ENCODE measurements at regions not wholly inside any gene's neighbourhood (a gene's known extent, or its start where the extent isn't known, plus 50 kb on each side); places are given as distances from the start of the nearest gene placed in this dataset.

DNA sequence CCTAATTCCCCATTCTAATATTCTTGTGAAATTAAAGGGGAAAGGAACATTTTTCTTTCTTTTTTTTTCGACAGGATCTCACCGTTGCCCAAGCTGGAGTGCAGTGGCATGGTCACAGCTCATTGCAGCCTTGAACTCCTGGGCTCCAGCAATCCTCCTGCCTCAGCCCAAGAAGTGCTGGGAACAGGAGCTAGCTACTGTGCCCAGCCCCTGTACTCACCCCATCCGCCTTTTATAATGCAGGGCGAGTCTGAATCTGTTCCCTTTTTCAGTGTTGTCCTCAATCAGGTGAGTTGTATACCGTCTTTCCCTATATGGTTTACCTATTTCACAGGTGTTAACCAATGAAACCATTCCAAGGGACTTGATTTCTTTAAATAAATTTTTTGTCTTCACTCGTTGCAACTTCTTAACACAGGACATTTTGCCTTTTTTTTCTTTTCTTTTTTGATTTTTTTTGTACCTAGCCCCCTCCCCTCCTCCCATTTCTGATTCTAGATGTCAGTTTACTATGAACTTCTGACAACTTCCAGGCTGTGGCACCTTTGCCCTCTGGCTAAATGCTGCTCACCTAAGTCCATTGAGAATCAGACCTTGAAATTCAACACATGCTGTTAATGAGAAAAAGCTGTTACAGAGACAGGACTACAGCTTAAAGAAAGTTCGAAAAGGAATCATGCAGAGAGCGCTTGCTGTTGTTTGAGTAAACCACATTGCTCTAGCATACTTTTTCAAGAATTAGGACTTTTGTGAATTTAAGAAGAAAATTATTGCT, 562.1 kb upstream of the KLF12 start:
- POLR2A ChIA-PET: no interaction called here
- no peaks in the 10 kb centered on the region for H3K36me3 Mint-ChIP-seq
- DNase-seq (no peak), ATAC-seq (ENCODE audit: low read depth) (no peak)
- no peak overlapping the region for H3K4me3 Mint-ChIP-seq
- H3K4me1 Mint-ChIP-seq: no peaks in the 10 kb centered on the region
- H3K9me3 Mint-ChIP-seq: no peaks in the 10 kb centered on the region
- H3K27ac Mint-ChIP-seq: no peak overlapping the region
- H3K27me3 Mint-ChIP-seq: peaks cover 11% of the 10 kb centered on the region

DNA sequence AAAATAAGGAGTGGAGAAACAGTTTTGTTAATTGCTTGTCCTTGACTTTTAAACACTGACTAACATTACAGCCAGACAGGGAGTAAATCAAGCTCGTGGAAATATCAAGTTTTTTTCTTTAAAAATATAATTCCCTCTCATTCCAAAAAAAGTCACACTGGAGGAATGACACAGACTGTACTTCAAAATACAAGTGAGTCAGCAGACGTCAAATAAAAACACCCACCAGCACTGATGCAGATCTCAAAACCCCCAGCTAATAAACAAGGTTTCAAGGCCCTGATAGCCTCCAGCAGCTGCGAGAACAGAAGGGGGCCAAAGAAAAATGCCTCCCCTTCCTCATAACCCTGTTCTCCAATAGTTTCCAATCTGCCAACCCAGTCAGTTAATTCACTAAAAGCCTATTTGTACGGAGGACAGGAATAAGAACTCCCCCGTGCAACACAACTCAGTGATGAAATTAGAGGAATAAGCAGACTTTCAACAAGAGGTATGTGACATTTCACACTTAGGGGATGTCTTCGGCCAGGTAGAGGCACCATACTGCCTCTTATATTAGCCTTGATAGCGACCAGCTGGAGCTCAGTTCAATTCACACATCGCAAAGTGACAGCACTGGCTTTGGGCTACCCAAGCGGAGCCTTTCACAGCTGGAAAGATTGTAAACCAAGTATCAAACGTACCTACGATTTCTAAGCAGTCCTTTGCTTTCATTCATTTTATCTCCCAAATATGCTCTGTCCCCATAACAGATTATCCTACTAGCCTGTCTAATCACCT, 561.0 kb upstream of the KLF12 start:
- Mint-ChIP-seq H3K4me3 (no peak overlapping the region), H3K27ac (no peak overlapping the region), H3K4me1 (no peaks in the 10 kb centered on the region), H3K27me3 (peaks cover 11% of the 10 kb centered on the region), H3K9me3 (no peaks in the 10 kb centered on the region), H3K36me3 (no peaks in the 10 kb centered on the region)
- no peak for ATAC-seq (ENCODE audit: low read depth)
- no peak for DNase-seq
- POLR2A ChIA-PET: no interaction called here

DNA sequence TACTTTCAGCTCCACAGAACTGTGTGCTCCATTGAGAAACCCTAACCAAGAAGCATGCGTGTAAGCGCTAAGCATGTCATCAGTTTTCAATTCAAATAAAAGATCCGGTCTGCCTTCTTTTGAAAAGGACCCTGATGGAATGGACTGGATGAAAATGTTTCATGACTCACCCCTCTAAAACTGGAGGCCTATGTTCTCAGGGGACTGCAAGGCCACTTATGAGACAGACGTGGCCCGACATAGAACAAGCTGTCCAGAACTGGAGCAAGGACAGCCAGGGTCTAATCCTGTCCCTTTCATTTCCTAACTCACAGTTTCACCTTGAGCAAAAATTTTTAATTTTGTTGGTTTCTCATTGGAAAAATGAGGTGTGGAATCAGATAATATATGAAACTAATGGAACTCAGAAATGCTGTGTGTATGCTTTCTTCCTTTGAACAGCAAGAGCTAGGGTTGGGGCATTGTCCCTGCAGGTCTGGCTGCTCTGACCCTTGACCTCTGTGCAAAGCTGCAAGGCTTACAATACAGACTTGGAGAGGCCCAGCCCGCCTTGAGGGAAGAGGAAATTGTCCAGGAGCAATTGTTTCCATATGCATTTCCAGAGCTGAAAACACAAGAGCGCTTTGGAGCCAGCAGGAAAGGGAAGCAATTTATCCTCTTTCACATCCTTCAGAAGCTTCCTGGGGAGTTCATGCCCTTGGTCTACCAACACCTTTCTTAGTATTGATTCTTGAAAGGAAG, 553.4 kb upstream of the KLF12 start:
- Mint-ChIP-seq H3K27ac (no peak overlapping the region), H3K9me3 (no peaks in the 10 kb centered on the region), H3K36me3 (no peaks in the 10 kb centered on the region), H3K4me3 (no peak overlapping the region), H3K4me1 (no peaks in the 10 kb centered on the region), H3K27me3 (no peaks in the 10 kb centered on the region)
- POLR2A ChIA-PET: no interaction called here
- no peak for DNase-seq
- ATAC-seq (ENCODE audit: low read depth): no peak

DNA sequence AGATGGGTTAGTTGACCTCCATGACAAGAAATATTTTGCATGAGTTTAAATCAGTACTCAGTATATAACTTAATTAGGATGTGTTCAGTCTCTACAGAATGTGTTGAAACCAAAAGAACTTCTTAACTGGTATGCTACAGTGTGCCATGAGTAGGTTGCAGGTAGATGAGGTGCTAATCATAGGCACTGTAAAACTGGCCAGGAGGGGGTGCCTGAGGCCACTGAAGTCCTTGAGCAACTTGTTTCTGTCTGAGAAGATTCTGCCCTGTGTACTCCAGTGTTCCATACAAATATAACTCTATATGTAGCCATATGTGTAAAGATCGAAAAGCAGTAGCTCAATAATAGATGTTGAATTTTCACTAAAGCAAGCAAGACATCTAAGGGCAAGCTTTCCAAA, 549.2 kb upstream of the KLF12 start:
- no peaks in the 10 kb centered on the region for H3K4me1 Mint-ChIP-seq
- POLR2A ChIA-PET: no interaction called here
- no peaks in the 10 kb centered on the region for H3K9me3 Mint-ChIP-seq
- no peaks in the 10 kb centered on the region for H3K36me3 Mint-ChIP-seq
- no peak overlapping the region for H3K27ac Mint-ChIP-seq
- no peak overlapping the region for H3K4me3 Mint-ChIP-seq
- no peak for ATAC-seq (ENCODE audit: low read depth)
- H3K27me3 Mint-ChIP-seq: peaks cover 5% of the 10 kb centered on the region
- DNase-seq: no peak

DNA sequence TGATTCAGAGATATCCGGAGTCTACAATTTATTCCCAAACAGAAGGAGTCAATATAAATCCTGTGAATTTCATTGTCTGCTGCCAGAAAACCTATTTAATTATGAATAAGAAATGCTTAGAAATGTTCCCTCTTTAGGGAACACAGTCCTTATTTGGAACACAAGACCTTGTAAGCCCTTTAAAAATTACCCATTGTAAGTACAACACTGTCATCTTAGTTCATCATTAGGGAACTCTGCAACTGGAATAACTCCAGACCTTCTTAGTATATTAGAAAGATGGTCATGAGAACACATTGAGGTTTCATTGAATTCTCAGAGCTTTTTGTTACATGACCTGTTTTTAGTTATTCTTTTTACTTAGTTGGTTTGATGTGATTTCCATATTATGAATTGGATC, 548.5 kb upstream of the KLF12 start:
- POLR2A ChIA-PET: no interaction called here
- Mint-ChIP-seq H3K36me3 (no peaks in the 10 kb centered on the region), H3K27me3 (peaks cover 5% of the 10 kb centered on the region), H3K27ac (no peak overlapping the region), H3K4me3 (no peak overlapping the region), H3K4me1 (no peaks in the 10 kb centered on the region), H3K9me3 (no peaks in the 10 kb centered on the region)
- ATAC-seq (ENCODE audit: low read depth) (no peak), DNase-seq (no peak)

DNA sequence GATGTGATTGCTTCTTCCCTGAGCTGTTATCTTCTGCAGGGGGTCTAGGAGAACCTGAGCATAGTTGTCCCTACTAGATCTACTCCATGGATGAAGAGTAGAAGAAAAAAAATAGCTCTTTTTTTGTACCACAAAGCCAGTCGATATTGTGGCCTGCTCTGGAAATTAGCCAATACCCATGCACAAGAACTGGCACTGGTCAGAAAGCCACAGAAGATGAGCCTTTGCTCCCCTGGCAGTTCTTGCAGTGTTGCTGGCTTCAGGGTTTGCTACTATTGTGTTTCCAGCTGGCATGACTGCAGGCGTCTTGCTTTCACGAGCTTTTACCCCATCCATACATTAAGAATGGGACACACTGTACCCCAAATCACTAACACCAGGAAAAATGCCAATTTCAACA, 547.7 kb upstream of the KLF12 start:
- Mint-ChIP-seq H3K9me3 (no peaks in the 10 kb centered on the region), H3K27me3 (peaks cover 8% of the 10 kb centered on the region), H3K36me3 (no peaks in the 10 kb centered on the region), H3K4me3 (no peak overlapping the region), H3K27ac (no peak overlapping the region), H3K4me1 (no peaks in the 10 kb centered on the region)
- ATAC-seq (ENCODE audit: low read depth) (no peak), DNase-seq (no peak)
- POLR2A ChIA-PET: no interaction called here

DNA sequence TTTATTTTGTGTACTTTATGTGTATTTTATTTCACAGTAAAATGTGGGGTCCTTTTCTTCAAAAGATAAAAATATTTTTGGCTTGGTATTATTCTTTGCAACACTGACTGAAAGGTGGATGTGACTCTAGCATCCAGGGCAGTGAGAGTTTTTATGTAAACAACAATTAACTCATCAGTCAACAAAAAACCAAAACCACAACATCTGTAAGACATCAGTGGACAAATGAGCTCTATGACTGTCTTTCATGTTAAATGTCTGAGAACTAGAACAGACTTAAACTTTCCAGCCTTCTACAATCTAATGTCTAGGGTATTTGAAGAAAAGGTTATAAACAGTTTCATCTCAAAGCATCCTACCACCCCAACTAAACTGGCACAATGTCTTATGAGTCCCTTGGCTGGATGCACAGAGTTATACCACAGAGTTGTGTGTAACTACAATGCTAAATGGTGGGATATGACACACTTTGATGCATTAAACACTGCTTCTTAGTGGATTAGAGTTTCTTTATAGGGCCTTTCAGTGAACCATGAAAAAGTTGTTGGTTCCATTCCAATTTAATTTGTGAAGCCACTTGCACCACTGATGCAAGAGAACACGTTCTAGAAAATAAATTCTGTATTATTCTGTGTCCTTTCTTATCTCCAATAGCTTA, 544.2 kb upstream of the KLF12 start:
- DNase-seq (no peak), ATAC-seq (ENCODE audit: low read depth) (no peak)
- Mint-ChIP-seq H3K27me3 (peaks cover 8% of the 10 kb centered on the region), H3K36me3 (no peaks in the 10 kb centered on the region), H3K27ac (no peak overlapping the region), H3K4me3 (no peak overlapping the region), H3K4me1 (no peaks in the 10 kb centered on the region), H3K9me3 (no peaks in the 10 kb centered on the region)
- POLR2A ChIA-PET: no interaction called here

DNA sequence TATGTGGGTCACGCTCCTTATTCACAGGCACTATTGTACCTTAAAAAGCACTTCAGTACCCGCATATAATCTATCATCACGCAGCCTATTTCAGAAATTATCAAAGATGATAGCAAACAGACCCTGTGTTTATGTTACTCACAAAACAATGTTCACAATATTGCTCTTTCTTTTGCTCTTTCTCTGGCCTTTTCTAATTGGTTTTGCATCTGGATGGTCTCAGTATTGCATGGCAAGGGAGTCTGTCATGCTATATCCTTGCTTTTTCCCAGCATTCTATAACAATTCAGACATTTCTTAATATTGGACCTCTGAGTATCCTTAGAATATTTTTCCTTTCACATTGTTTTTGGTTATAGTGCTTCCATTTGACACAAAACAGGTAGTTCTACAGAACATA, 541.8 kb upstream of the KLF12 start:
- Mint-ChIP-seq H3K4me1 (no peaks in the 10 kb centered on the region), H3K9me3 (no peaks in the 10 kb centered on the region), H3K4me3 (no peak overlapping the region), H3K27me3 (peaks cover 10% of the 10 kb centered on the region), H3K27ac (no peak overlapping the region), H3K36me3 (no peaks in the 10 kb centered on the region)
- POLR2A ChIA-PET: no interaction called here
- DNase-seq (no peak), ATAC-seq (ENCODE audit: low read depth) (no peak)

DNA sequence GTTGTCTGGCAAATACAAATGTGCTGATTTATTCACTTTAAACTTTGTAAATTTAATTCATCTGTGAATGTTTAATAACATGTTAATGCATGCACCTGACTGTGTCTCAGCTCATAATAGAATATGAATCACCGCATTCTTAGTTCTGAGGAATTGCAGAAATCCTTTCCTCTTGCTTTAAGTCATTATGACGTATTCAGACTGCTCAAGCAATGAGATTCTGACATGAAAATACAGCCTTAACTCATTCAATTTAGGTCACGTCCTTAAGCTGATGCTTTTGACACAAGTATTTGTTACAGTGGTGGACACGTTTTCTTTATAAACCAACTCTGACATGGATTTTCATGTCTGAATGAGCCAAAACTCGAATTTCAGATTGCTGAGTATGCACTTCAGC, 541.0 kb upstream of the KLF12 start:
- POLR2A ChIA-PET: no interaction called here
- DNase-seq (no peak), ATAC-seq (ENCODE audit: low read depth) (no peak)
- no peak overlapping the region for H3K4me3 Mint-ChIP-seq
- no peaks in the 10 kb centered on the region for H3K36me3 Mint-ChIP-seq
- no peak overlapping the region for H3K27ac Mint-ChIP-seq
- H3K4me1 Mint-ChIP-seq: no peaks in the 10 kb centered on the region
- peaks cover 9% of the 10 kb centered on the region for H3K27me3 Mint-ChIP-seq
- no peaks in the 10 kb centered on the region for H3K9me3 Mint-ChIP-seq

DNA sequence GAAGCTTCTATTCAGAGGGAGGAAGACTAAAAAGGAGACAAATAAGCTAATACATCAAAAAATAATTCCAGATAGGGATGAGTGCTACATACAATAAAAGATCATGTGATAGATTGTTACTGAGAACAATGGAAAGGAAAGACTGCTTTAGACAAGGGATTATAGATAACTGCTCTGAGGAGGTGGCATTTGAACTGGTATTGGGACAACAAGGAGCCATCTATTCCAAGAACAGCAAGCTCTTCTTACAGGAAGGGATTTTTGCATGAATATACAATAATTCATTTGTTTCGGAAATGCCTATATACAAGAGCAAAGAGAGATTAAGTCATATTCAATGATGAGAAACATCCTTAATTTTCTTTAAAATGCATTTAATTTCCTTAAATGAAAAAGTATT, 540.5 kb upstream of the KLF12 start:
- DNase-seq (no peak), ATAC-seq (ENCODE audit: low read depth) (no peak)
- Mint-ChIP-seq H3K4me3 (no peak overlapping the region), H3K36me3 (no peaks in the 10 kb centered on the region), H3K4me1 (no peaks in the 10 kb centered on the region), H3K9me3 (no peaks in the 10 kb centered on the region), H3K27ac (no peak overlapping the region), H3K27me3 (peaks cover 7% of the 10 kb centered on the region)
- POLR2A ChIA-PET: no interaction called here

DNA sequence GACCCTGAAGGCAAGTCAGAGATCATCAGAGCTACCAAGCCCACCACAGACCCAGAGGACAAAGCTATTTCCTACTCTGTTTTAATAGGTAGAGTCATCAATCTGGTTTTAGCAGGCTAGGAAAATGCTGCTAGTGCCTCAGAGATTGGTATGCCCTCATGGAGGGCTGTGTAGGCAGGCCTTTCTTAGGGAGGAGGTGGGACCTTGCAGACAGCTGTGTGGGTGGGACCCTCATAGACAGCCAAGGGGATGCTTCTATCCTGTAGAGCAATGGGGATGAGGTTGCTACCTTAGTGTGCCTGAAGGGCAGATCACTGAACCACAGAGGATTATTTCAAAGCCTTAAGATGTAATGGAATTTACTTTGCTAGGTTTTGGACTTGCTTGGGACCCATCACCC, 534.9 kb upstream of the KLF12 start:
- POLR2A ChIA-PET: no interaction called here
- ATAC-seq (ENCODE audit: low read depth): no peak
- DNase-seq: no peak
- H3K4me1 Mint-ChIP-seq: no peaks in the 10 kb centered on the region
- H3K4me3 Mint-ChIP-seq: no peak overlapping the region
- no peak overlapping the region for H3K27ac Mint-ChIP-seq
- no peaks in the 10 kb centered on the region for H3K36me3 Mint-ChIP-seq
- H3K27me3 Mint-ChIP-seq: peaks cover 4% of the 10 kb centered on the region
- no peaks in the 10 kb centered on the region for H3K9me3 Mint-ChIP-seq

DNA sequence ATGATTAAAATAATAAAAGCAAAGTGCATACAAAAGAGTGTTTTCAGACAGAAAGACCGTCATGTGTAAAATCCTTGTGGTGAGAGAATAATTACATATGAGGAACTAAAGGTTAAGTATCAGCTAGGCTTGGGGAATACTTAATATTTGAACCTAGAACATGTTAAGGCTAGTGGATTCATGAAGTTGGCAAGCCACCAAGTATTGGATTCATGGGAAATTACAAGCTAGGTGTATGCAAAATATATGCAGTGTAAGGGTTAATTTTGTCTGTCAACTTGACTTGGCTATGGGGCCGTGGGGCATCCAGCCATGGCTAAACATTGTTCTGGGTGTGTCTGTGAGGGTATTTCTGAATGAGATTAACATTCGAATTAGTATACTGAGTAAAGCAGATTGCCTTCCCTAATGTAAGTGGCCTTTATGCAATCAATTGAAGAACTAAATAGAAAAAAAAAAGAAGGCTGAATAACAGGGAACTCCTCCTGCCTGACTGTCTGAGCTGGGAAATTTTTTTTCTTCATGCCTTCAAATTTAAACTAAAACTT, 533.5 kb upstream of the KLF12 start:
- no peak overlapping the region for H3K27ac Mint-ChIP-seq
- ATAC-seq (ENCODE audit: low read depth): no peak
- no peaks in the 10 kb centered on the region for H3K9me3 Mint-ChIP-seq
- DNase-seq: no peak
- peaks cover 4% of the 10 kb centered on the region for H3K27me3 Mint-ChIP-seq
- no peak overlapping the region for H3K4me3 Mint-ChIP-seq
- H3K36me3 Mint-ChIP-seq: no peaks in the 10 kb centered on the region
- no peaks in the 10 kb centered on the region for H3K4me1 Mint-ChIP-seq
- POLR2A ChIA-PET: no interaction called here

DNA sequence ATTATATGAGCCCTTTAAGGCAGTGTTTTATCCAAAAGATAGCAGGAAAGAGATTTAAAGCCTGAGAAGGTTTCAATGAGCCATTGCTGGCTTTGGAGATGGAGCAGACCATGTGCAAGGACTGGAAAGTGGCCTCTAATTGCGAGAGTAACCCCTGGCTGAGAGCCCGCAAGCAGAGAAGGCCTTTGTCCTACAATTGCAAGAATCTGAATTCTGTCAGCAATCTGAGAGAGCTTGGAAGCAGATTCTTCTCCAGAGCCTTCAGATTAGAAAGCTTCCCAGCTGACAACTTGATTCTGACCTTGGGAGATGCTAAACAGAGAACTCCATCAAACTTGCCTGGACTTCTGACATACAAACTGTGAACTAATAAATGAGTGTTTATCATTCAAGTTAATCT, 528.7 kb upstream of the KLF12 start:
- Mint-ChIP-seq H3K27me3 (no peaks in the 10 kb centered on the region), H3K4me1 (no peaks in the 10 kb centered on the region), H3K9me3 (no peaks in the 10 kb centered on the region), H3K4me3 (no peak overlapping the region), H3K36me3 (no peaks in the 10 kb centered on the region), H3K27ac (no peak overlapping the region)
- ATAC-seq (ENCODE audit: low read depth) (no peak), DNase-seq (no peak)
- POLR2A ChIA-PET: no interaction called here

Measured in activated naive CD8-positive, alpha-beta T cell treated with anti-CD3 and anti-CD28 coated beads, Interleukin-2, amount 10 ng/mL, durations not matched to agents 7 days and 5 days (primary cell).